ENCODE measurements at regions not wholly inside any gene's neighbourhood (a gene's known extent, or its start where the extent isn't known, plus 50 kb on each side); places are given as distances from the start of the nearest gene placed in this dataset.

- intact Hi-C loops (cut with micrococcal nuclease): no loop called here
Observed at GRCh38 chr9:85264695-85265094, 477.1 kb downstream of the AGTPBP1 start.

DNA sequence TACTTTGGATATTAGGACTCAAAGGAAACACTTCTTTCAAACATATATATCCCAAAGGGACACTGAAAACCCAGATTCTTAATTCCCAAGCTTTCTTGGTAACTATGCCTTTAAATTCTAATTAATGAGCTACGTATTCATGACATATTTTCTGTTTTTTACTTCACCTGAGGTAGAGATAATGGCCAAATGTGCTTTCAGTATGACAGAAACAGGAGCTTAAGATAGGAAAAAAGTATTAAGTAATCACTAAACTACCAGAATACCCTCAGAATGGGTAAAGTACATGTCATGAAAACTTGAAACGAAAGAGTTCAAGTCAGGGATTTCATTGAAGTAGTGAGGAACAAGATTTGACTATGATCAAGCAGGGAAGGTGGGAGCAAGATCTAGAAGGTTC is 478.5 kb downstream of the AGTPBP1 start:
- Mint-ChIP-seq H3K27me3 (ENCODE audit: insufficient read depth, unreplicated experiment) (no peaks in the 10 kb centered on the region), H3K27ac (ENCODE audit: low read depth, unreplicated experiment) (no peak overlapping the region), H3K36me3 (ENCODE audit: insufficient read depth, unreplicated experiment) (no peaks in the 10 kb centered on the region), H3K9me3 (ENCODE audit: unreplicated experiment) (no peaks in the 10 kb centered on the region), H3K4me3 (ENCODE audit: unreplicated experiment) (no peak overlapping the region), H3K4me1 (ENCODE audit: insufficient read depth, unreplicated experiment) (peaks cover 5% of the 10 kb centered on the region)
- CTCF ChIA-PET: interaction anchor here (1.0 to 7.5 kb wide), 6 partner anchors 14 to 595 kb away, joined by 3 to 65 read pairs (median 4); no protein-coding TSS in a partner anchor
- intact Hi-C loops (cut with micrococcal nuclease): no loop called here
- BruUV-seq (replicated peaks): no TSS peak
- no peak for DNase-seq (ENCODE audit: unreplicated experiment)
- POLR2A ChIA-PET: interaction anchor here (0.6 kb wide), 1 partner anchor 528 kb away, joined by 5 read pairs; no protein-coding TSS in a partner anchor
- TF ChIP-seq, protein P1, sequence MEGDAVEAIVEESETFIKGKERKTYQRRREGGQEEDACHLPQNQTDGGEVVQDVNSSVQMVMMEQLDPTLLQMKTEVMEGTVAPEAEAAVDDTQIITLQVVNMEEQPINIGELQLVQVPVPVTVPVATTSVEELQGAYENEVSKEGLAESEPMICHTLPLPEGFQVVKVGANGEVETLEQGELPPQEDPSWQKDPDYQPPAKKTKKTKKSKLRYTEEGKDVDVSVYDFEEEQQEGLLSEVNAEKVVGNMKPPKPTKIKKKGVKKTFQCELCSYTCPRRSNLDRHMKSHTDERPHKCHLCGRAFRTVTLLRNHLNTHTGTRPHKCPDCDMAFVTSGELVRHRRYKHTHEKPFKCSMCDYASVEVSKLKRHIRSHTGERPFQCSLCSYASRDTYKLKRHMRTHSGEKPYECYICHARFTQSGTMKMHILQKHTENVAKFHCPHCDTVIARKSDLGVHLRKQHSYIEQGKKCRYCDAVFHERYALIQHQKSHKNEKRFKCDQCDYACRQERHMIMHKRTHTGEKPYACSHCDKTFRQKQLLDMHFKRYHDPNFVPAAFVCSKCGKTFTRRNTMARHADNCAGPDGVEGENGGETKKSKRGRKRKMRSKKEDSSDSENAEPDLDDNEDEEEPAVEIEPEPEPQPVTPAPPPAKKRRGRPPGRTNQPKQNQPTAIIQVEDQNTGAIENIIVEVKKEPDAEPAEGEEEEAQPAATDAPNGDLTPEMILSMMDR (IDR thresholded peaks at IDR 0.05; ENCODE audit: unreplicated experiment): no peak

More at GRCh38 chr9:85264695-85265094, 477.1 kb downstream of the AGTPBP1 start:
- Mint-ChIP-seq H3K4me3 (ENCODE audit: unreplicated experiment) (no peak overlapping the region), H3K27ac (ENCODE audit: low read depth, unreplicated experiment) (no peak overlapping the region), H3K4me1 (ENCODE audit: insufficient read depth, unreplicated experiment) (no peaks in the 10 kb centered on the region), H3K36me3 (ENCODE audit: insufficient read depth, unreplicated experiment) (no peaks in the 10 kb centered on the region), H3K9me3 (ENCODE audit: unreplicated experiment) (no peaks in the 10 kb centered on the region), H3K27me3 (ENCODE audit: insufficient read depth, unreplicated experiment) (no peaks in the 10 kb centered on the region)
- CTCF ChIA-PET: interaction anchor here (0.6 to 1.7 kb wide), 2 partner anchors 346 to 868 kb away, joined by 5 to 7 read pairs; no protein-coding TSS in a partner anchor
- DNase-seq (ENCODE audit: unreplicated experiment): no peak
- TF ChIP-seq, protein P1 (IDR thresholded peaks at IDR 0.05; ENCODE audit: unreplicated experiment): no peak
- BruUV-seq (replicated peaks): no TSS peak
- POLR2A ChIA-PET: no interaction called here

DNA sequence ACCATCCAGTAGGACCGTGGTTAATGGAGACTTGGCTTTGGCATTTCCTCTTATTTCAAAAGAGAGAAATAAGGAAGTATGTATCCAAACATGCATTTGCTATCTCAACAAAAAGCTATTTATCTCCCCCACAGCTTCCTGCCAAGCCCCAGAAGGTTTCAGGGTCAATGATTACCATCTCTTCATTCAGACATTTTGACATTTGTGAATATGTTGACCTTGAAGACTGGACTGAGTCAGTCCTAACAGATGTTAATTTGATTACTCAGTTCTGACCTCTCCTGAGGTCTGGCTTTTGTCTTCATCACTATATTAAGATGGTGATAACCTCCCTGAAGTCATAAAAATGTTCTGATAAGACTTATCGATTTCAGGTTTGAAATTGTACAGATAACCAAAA is 479.4 kb downstream of the AGTPBP1 start:
- intact Hi-C loops (cut with micrococcal nuclease): no loop called here
- POLR2A ChIA-PET: no interaction called here
- peaks cover 5% of the 10 kb centered on the region for H3K4me1 Mint-ChIP-seq (ENCODE audit: insufficient read depth, unreplicated experiment)

GRCh38 chr9:85260275-85260845 is 481.4 kb downstream of the AGTPBP1 start:
- H3K4me1 Mint-ChIP-seq (ENCODE audit: insufficient read depth, unreplicated experiment): peaks cover 5% of the 10 kb centered on the region
- POLR2A ChIA-PET: interaction anchor here (1.0 kb wide), 1 partner anchor 597 kb away, joined by 4 read pairs; no protein-coding TSS in a partner anchor
- DNase-seq (ENCODE audit: unreplicated experiment): no peak
- H3K36me3 Mint-ChIP-seq (ENCODE audit: insufficient read depth, unreplicated experiment): no peaks in the 10 kb centered on the region
- CTCF ChIA-PET: interaction anchor here (0.5 to 7.5 kb wide), 6 partner anchors 123 to 863 kb away, joined by 3 to 65 read pairs (median 4); no protein-coding TSS in a partner anchor
- intact Hi-C loops (cut with micrococcal nuclease): no loop called here
- no peak overlapping the region for H3K4me3 Mint-ChIP-seq (ENCODE audit: unreplicated experiment)
- no TSS peak for BruUV-seq (replicated peaks)
- no peaks in the 10 kb centered on the region for H3K9me3 Mint-ChIP-seq (ENCODE audit: unreplicated experiment)
- TF ChIP-seq, protein P1 (IDR thresholded peaks at IDR 0.05; ENCODE audit: unreplicated experiment): no peak
- H3K27ac Mint-ChIP-seq (ENCODE audit: low read depth, unreplicated experiment): no peak overlapping the region
- H3K27me3 Mint-ChIP-seq (ENCODE audit: insufficient read depth, unreplicated experiment): no peaks in the 10 kb centered on the region

More for the DNA sequence above, 479.4 kb downstream of the AGTPBP1 start:
- Mint-ChIP-seq H3K9me3 (ENCODE audit: unreplicated experiment) (no peaks in the 10 kb centered on the region), H3K36me3 (ENCODE audit: insufficient read depth, unreplicated experiment) (no peaks in the 10 kb centered on the region), H3K4me3 (ENCODE audit: unreplicated experiment) (no peak overlapping the region), H3K27ac (ENCODE audit: low read depth, unreplicated experiment) (no peak overlapping the region), H3K27me3 (ENCODE audit: insufficient read depth, unreplicated experiment) (no peaks in the 10 kb centered on the region)
- CTCF ChIA-PET: interaction anchor here (1.0 to 7.5 kb wide), 5 partner anchors 14 to 865 kb away, joined by 3 to 65 read pairs (median 5); no protein-coding TSS in a partner anchor
- no TSS peak for BruUV-seq (replicated peaks)
- TF ChIP-seq, protein P1 (IDR thresholded peaks at IDR 0.05; ENCODE audit: unreplicated experiment): no peak
- no peak for DNase-seq (ENCODE audit: unreplicated experiment)

All from MCF 10A (cell line).